Suppressor macrophage (primary cell): ENCODE measurements at regions not wholly inside any gene's neighbourhood (a gene's known extent, or its start where the extent isn't known, plus 50 kb on each side); places are given as distances from the start of the nearest gene placed in this dataset.

Experiments used
- DNase-seq, 4 experiments: peaks; one replicate each; pipeline ENCODE4 v3.0.0-alpha.2; 2020 to 2022

DNA sequence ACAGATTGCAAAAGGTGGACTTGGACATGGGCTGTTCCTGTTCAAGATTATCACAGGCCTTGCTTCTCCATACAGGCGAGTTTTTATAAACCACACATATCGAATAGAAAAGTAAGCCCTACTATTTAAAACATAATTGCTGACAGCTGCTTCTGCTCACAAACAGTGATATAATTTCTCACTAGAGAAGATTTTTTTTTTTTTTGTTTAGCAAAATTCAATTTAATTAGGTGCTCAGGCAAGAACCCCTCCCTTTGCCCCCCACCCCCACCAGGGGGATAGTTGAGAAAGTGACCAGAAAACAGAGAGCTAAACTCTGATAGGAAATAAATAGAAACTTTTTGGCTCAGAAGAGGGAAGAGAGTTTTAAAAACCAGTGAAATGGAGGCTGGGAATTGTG lies 132.8 kb upstream of the CRY1 start:
- DNase-seq = no peak

DNA sequence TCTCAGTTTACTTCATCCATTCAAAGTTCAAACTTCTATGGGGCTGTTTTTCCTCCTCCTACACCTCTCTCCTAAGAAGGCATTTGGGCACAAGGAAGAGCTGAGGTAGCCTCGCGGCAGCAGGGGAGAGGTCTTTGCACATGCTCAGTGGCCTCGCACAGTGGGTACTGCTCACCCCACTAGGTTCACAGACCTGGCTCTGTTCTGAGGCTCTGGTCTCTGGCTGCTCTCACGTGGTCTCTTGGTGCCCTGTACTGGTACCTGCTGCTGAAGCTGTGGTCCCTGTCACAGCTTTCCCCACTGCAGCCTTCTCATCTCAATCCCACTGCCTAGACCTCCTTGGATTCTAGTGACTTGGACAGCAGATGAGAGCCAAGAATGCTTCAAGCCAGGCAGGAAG lies 134.7 kb upstream of the CRY1 start:
- no peak for DNase-seq

DNA sequence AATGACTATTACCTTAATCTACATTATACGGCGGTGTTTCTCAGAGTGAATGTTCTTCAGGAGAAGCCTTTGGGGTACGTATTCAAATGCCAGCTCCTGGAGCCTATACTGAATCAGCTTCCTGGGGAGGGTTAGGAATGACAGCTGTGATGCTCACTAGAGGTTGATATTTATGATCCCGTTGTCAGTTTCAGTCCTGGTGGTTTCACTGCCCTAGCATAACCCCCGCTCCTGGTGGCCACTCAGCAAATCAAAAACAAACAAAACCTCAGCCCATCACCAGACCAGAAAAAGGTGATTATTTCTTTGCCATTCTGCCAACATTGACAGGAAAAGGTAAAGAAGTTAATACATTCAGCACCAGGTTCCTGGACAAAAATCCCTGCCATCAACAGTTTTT lies 136.5 kb upstream of the CRY1 start:
- DNase-seq = no peak

DNA sequence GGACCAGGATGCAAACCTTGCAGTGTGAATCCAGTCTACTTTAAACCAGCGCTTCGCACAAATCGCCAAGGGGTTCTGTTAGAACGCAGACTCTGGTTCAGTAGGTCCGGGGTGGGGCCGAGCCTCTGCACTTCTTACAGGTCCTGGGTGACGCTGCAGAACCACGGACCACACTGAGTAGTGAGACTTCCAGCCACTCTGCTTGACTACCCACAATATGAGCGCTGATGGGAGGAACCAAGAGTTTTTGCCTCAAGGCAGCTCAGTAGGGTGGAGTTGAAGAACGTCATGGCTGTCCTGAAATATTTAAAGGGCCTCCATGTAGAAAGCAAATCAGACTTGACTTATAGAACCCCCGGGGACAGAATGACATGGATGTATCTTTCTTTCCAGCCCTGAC lies 138.0 kb upstream of the CRY1 start:
- no peak for DNase-seq

DNA sequence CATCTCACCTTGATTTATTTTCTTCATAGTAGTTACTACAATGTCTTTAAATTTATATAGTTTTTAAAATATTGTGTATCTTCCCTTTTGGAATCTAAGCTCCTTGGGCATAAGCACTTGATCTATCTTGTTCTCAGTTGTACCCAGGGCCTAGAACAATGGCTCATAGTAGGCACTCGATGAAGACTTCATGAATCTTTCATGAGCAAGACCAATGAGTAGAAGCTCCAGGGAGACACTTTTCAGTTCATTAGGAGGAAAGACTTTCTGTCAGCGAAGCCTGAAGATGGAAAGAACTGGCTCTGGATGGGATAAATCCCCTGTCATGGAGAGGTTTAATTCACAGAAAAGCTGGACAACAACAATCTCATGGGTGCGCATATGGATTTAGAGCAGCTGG lies 140.2 kb upstream of the CRY1 start:
- DNase-seq = no peak

DNA sequence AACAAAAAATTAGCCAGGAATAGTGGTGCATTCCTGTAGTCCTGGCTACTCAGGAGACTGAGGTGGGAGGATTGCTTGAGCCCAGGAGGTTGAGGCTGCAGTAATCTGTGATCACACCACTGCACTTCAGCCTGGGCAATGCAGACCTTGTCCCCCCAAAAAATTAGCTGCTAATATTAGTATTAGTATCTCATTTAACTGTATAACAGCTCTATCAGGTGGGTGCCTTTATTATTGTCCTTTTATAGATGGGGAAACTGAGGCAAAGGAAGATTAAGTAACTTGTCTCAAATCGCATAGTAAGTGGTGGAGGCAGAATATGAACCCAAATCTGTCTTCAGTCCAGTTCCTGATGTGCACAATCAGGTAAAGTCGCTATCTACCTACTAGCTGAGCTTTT lies 142.3 kb upstream of the CRY1 start:
- DNase-seq = no peak

DNA sequence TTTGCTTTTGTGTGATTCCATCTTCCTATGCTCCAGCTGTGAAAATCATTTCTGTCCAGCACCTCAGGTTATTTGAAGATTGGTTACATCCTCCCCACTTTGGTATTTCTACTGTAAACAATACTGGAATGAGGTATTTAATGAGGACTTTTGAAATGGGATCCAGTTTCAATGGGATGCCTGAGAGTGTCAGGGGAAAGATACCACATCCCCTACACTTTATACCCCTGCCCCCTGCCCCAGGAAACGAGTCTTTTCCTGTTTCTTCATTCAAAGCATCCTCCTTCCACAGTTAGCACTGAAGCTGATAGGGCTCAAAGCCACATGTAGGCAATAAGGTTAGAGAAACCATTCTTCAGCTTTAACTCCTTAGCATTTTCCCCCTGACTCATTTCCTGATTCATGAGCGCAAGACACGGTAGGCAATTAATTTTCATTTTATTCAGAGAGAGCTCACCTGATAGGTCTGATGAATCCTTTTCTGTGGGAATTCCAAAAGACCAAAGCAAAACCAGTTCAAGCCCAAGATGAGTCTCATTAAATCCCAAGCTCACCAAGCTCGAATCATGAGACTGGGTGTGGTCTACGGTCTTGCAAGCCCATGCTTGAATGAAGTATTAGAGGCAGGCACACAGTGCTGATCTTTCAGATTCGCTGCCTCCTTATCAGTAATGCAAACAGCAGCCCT lies 143.6 kb upstream of the CRY1 start:
- DNase-seq = no peak

DNA sequence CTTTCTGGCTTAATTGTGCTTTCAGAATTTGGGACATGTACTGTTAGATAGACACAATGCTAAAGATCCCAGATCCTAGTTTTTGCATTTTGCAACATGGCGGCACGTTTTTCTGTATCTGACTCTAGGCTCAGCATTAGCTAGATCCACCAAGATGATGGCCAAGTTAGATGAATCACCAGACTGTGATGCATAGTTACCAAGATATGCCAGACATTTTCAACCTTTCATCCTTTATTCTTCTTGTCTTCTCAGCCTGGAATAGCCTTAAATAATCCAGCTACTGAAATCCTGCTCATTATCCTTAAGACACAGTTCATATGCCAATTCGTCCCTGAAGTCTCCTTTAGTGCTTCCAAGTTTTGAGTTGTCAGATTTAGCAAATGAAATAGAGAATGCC lies 144.9 kb upstream of the CRY1 start:
- DNase-seq = no peak

DNA sequence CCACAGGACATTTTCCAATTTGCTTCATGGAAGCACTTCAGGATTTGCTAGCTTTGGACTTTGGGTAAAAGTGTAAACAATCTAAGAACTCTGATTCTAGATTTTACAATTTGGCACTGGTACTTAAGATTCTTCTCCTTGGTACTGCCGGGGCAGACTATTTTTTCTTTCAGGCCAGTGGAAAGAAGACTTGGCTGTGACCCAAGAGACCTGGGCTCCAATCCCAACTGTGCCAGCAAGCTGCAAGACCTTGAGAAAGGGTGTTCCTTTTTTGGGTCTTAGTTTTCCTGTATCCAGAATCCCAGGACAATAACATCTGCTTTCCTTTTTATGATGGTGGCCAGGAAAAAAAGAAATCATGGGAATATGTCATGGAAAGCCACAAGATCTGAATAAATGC lies 148.1 kb upstream of the CRY1 start:
- DNase-seq = no peak

DNA sequence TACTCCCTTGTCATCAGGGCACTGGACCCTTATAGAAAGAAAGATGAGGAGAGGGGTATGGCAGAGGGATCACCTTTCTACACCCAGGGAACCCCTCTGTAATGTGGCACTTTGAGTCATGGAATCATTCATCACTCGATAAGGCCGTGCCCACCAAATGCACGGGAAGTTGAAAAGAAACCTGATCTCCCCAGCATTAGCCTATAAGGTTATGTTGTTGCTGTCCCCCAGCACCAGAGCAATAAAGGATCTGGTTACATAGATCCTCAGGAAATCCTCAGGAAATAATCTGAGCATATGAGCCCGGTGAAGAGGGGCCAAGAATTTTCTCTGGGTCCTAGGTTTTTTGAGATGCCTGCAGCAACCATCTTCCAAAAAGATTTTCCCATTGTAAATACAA lies 148.8 kb upstream of the CRY1 start:
- no peak for DNase-seq

DNA sequence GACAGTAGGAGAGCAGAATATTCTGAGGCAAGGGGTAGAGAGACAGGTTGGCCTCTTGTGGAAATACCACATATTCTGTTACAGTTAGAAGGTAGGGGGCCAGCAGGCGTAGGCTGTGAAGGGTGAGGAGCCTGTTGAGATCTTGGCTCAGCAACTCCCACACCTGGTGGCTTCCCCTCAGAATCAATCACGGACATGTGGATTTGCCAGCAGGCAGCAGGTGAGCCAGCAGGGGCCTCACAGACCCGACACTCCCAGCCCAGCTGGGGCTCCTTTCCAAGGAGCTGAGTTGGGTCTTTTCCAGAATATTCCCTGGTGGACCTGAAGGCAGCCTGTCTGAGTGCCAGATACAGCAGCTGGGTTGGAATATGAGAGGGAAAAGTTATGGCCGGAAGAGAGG lies 150.0 kb upstream of the CRY1 start:
- no peak for DNase-seq

DNA sequence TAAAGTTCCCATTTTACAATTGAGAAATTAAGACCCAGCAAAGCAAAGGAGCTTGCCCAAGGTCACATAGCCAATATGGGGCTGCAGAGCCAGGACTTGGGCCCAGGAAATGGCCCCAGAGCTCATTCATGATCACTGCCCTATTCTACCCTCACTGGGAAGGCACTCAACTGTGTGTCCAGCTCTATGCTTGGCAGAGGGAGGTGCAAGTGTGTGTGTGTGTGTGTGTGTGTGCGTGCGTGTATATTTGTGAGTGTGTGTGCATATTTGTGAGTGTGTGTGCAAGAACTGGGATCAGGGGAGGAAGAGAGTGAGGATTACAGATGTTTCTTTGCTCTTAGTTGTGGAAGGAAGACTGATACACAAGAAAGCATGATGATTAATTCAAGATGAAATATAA lies 151.2 kb upstream of the CRY1 start:
- no peak for DNase-seq

DNA sequence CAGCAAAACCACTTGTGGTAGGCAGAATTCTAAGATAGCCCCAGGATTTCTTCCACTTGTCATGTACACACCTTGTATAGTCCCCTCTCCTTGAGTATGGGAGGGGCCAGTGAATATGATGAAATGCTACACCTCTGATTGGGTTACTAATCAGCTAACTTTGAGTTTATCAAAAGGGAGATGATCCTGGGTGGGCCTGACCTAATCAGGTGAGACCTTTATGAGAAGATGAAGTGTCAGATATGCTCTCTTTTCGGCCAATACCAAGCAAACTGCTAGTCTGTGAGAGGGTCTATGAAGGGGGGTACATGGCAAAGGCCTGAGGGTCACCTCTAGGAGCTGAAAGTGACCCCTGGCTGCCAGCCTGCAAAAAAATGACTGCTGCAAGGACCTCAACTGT lies 154.3 kb upstream of the CRY1 start:
- DNase-seq = no peak

DNA sequence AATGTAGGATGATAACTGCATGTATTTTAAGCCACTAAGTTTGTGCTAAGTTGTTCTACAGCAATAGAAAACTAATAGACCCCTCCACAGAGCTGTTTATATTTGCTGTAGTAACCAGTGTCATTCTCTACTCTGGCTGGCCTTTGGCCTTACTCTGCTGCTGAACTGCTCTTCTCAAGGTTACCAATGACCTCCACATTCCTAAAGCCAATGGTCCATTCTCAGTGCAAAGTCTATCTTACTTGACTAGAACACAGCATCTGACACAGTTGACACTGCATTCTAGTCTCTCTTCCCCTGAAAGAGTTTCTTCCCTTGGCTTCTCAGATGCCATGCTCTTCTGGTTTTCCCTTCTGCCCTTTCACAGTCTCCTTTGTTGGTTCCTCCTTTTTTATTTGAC lies 154.8 kb upstream of the CRY1 start:
- DNase-seq = no peak

DNA sequence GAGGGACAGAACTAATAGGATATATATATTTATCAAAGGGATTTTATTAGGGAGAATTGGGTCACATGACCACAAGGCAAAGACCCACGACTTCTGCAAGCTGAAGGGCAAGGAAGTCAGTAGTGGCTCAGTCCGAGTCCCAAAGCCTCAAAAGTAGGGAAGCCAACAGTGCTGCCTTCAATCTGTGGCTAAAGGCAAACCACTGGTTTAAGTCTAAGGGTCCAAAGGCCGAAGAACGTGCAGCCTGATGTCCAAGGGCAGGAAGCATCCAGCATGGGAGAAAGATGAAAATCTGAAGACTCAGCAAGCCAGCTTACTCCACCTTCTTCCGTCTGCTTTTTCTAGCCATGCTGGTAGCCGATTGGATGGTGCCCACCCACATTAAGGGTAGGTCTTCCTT lies 157.9 kb upstream of the CRY1 start:
- no peak for DNase-seq

DNA sequence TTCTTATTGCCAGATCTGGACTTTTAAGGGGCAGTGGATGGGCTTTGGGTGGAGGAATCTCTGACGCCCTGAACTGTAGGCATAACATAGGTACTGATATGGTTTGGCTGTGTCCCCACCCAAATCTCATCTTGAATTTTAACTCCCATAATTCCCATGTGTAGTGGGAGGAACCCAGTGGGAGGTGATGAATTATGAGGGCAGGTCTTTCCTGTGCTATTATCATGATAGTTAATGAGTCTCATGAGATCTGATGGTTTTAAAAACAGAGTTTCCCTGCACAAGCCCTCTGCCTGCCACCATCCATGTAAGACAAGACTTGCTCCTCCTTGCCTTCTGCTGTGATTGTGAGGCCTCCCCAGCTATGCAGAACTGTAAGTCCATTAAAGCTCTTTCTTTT lies 160.0 kb upstream of the CRY1 start:
- no peak for DNase-seq

DNA sequence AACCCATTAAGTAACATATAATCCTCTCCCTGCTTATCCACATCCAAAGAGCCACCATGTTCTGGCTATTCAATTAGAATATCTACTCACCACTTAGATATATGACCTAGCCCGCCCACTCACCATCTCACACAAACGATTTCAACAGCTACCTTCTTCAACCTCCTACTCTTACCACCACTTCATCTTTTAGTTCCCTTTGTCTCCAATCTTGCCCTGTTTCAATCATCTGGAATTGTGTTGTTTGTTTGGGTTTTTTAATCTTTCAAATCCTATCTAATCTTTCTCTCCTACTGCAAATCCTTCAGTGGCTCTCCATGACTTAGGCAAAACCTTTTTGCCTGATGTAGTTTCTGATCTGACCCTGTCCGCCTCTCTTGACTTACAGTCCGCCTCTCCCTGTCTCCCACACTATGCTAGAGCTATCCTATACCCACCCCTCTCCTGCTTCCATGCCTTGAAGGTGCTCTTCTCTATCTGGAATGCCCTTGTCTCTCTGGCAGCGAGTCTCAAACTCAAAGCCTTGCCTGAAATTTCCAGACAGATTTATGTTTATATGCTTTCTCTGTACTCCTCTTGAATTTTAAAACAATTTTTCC lies 161.0 kb upstream of the CRY1 start:
- peak in 1 of 4 experiments; percentile 10 for DNase-seq

DNA sequence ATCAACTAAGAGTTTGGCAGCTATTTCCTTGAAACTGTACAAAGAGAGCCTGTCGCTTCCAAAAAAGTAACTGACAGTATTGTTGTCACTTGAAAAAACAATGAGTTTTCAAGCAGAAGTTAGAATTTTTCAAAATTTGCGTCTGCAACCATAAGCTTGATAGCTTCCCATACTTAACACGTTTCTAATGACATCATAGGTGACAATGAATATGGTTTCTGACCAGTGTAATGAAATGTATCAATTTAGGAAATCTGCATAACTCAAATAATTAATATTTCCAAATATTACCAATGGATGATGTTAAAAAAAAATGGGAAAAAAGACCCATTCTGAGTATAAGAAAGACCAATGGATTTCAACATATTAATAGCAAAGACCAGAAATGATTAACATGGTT lies 165.4 kb upstream of the CRY1 start:
- DNase-seq = no peak

DNA sequence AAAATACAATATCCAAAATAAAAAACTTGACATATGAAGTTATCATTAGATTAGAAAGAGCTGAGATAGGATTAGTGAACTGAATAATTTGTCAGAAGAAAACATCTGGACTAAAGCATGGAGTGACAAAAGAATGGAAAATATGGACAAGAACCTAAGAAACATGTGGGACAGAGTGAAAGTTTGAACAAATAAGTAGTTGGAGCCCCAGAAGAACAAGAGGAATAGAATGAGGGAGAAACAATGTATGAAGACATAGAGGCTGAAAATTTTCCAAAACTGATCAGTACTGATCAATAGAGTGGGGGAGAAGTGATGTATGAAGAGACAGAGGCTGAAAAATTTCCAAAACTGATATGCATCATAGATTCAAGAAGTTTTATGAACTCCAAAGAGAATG lies 170.6 kb upstream of the CRY1 start:
- no peak for DNase-seq

DNA sequence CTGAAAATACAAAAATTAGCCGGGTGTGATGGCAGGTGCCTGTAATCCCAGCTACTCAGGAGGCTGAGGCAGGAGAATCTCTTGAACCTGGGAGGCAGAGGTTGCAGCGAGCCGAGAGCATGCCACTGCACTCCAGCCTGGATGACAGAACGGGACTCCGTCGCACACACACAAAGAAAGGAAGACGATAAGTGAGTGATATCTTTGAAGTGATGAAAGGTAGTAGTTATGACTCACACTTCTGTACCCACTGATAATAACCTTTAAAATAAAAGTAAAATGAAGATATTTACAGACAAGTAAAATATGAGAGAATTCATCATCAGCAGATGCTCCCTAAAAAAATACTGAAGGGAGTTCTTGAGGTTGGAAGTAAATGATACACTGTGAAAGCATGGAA lies 171.3 kb upstream of the CRY1 start:
- no peak for DNase-seq

DNA sequence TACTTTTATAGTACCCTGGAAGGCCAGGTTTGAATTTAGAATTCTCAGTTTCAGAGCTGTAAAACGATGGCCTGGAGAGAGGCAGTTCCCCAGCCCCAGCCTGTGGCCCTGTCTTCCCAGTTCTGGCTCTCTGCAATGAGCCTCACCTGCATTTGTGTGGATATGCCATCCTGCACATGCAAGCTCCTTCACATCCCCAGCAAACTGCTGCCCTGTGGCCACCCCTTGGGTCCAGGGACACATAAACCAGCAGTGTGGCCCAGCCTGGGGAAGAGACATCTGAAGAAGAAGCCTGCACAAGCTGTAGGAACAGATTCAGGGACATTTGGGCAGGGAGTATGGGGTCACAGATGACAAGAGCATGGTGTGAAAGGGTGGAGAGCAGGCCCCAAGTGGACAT lies 174.3 kb upstream of the CRY1 start:
- DNase-seq = no peak

DNA sequence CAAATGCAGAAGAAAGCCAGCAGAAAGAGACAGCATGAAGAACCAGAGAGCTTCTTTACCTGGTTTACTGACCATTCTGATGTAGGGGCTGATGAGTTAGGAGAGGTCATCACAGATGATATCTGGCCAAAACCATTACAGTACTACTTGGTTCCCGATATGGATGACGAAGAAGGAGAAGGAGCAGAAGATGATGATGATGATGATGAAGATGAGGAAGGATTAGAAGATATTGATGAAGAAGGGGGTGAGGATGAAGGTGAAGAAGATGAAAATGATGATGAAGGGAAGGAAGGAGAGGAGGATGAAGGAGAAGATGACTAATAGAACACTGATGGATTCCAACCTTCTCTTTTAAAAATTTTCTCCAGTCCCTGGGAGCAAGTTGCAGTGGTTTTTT lies 178.2 kb upstream of the CRY1 start:
- no peak for DNase-seq

DNA sequence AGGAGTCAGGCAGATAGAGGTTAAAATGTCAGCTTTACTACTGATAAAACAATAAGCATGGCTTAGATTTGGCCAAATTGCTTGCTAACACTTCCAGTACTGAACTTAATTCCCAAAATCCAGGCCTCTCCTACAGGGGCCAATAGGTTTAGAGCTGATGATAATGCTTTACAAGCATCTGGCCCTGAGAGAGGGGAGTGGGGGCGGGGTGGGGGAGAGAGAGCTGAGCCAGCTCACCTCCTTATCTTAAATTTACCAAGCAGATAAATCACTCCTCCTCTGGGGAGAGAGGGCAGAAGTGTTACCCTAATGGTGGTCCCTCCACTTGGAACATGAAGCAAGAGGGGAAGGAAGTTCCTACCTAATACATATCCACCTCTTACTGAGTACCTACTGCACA lies 182.2 kb upstream of the CRY1 start:
- no peak for DNase-seq

DNA sequence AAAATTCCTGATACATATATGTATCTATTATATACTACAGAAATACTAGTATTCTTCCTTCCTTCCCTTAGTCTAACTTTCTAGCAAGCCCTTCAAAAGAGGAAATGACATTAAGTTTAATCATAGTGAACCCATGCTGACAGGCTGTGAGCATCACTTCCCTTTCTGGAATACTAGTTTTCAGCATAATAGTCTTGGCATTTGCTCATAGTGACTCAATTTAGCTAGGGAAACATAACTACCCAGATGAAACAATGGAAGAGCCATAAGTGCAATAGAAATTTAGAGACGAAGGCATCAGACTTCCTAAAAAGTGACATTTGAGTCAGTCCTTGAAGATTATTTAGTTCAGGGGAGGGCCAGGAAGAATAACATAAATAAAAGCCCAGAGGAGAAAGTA lies 184.5 kb upstream of the CRY1 start:
- DNase-seq = peak; percentile 60 to 92 (median 77)

DNA sequence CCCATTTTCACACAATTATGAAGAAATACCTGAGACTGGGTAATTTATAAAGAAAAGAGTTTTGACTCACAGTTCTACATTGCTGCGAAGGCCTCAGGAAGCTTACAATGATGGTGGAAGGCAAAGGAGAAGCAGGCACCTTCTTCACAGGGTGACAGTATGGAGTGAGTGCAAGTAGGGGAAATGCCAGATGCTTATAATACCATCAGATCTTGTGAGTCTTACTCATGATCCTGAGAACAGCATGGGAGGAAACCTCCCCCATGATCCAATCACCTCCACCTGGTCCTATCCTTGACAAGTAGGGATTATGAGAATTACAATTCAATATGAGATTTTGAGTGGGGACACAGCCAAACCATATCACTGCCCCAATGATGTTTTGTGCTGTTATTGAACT lies 189.3 kb upstream of the CRY1 start:
- peak in 3 of 4 experiments; percentile 6 to 14 (median 13) for DNase-seq
